IMR-90 (cell line): ENCODE measurements at regions not wholly inside any gene's neighbourhood (a gene's known extent, or its start where the extent isn't known, plus 50 kb on each side); places are given as distances from the start of the nearest gene placed in this dataset.

Source experiments
- ATAC-seq: fragments of 200-7000 bp; cut with Tn5 transposase; 2 replicates; pipeline ENCODE4 v1.9.1; 2020; ENCODE audit warnings: low read depth, mild to moderate bottlenecking, moderate library complexity
- BruUV-seq: library from RNA; stranded (reverse); fragments of 400-500 nt; replicated peaks from 2 replicates; lab custom pipeline; 2021; lab: Mats Ljungman, UMichigan
- CTCF ChIA-PET: fragments of 300-600 bp; formaldehyde crosslinking; extraction: SDS; loops from one replicate; lab custom pipeline; 2021; ENCODE audit warnings: antibody characterized with exemption; lab: Yijun Ruan, JAX
- POLR2A ChIA-PET: fragments of 300-600 bp; sonication (Branson Sonifier 250); formaldehyde crosslinking; loops from one replicate; lab custom pipeline; 2022; ENCODE audit warnings: antibody characterized with exemption; ENCODE audit not compliant: unreplicated experiment; lab: Charles Lee
- DNase-seq: peaks from one replicate; pipeline ENCODE4 v3.0.0; 2013
- H2AFZ ChIP-seq: replicated peaks from 2 replicates; pipeline ENCODE3; 2013; ENCODE audit warnings: low read length, mild to moderate bottlenecking; ENCODE audit not compliant: poor library complexity
- H2AK5ac ChIP-seq: 2 replicates; pipeline ENCODE4 v1.6.1; 2013; ENCODE audit warnings: low read depth, low read length, inconsistent platforms
- H2AK9ac ChIP-seq: replicated peaks from 2 replicates; pipeline ENCODE3; 2013; ENCODE audit warnings: mild to moderate bottlenecking, low read depth, low read length, moderate library complexity; ENCODE audit not compliant: poor library complexity
- H2BK120ac ChIP-seq: 2 replicates; pipeline ENCODE4 v1.6.1; 2013; ENCODE audit warnings: low read depth, low read length, inconsistent platforms
- H2BK15ac ChIP-seq: 3 replicates; pipeline ENCODE4 v1.6.1; 2013; ENCODE audit warnings: low read depth, low read length, inconsistent platforms
- H2BK20ac ChIP-seq: 2 replicates; pipeline ENCODE4 v1.6.1; 2013; ENCODE audit warnings: low read depth, mild to moderate bottlenecking, inconsistent platforms, low read length, moderate library complexity
- H2BK5ac ChIP-seq: 2 replicates; pipeline ENCODE4 v1.6.1; 2013; ENCODE audit warnings: mild to moderate bottlenecking, low read depth, low read length, inconsistent platforms; ENCODE audit not compliant: poor library complexity, severe bottlenecking
- H3K14ac ChIP-seq: replicated peaks from 2 replicates; pipeline ENCODE4 v1.6.1; 2013; ENCODE audit warnings: low read depth, low read length, inconsistent platforms
- H3K18ac ChIP-seq: 2 replicates; pipeline ENCODE4 v1.6.1; 2013; ENCODE audit warnings: low read depth, low read length, control low read depth
- H3K23ac ChIP-seq: 2 replicates; pipeline ENCODE4 v1.6.1; 2013; ENCODE audit warnings: low read depth, low read length, inconsistent platforms
- H3K27ac ChIP-seq: 2 replicates; pipeline ENCODE4 v1.5.1; 2013; ENCODE audit warnings: mild to moderate bottlenecking, control low read depth, low read length; ENCODE audit not compliant: insufficient read depth
- H3K27me3 ChIP-seq: 2 replicates; pipeline ENCODE4 v1.6.1; 2013; ENCODE audit warnings: low read length; ENCODE audit not compliant: control insufficient read depth, insufficient read depth
- H3K36me3 ChIP-seq: 2 replicates; pipeline ENCODE4 v1.6.1; 2013; ENCODE audit warnings: low read length, mixed read lengths; ENCODE audit not compliant: control insufficient read depth, insufficient read depth
- H3K4ac ChIP-seq: 2 replicates; pipeline ENCODE4 v1.6.1; 2013; ENCODE audit warnings: low read depth, low read length, inconsistent platforms
- H3K4me1 ChIP-seq: 2 replicates; pipeline ENCODE4 v1.6.1; 2013; ENCODE audit warnings: low read length, mixed read lengths; ENCODE audit not compliant: control insufficient read depth, insufficient read depth
- H3K4me2 ChIP-seq: 2 replicates; pipeline ENCODE4 v1.6.1; 2013; ENCODE audit warnings: low read depth, mild to moderate bottlenecking, control low read depth, low read length, moderate library complexity
- H3K4me3 ChIP-seq: 2 replicates; pipeline ENCODE4 v1.5.1; 2013; ENCODE audit warnings: low read depth, mild to moderate bottlenecking, control low read depth, low read length, moderate library complexity; ENCODE audit not compliant: insufficient read depth
- H3K56ac ChIP-seq: 2 replicates; pipeline ENCODE4 v1.6.1; 2013; ENCODE audit warnings: low read length, inconsistent platforms; ENCODE audit not compliant: insufficient read depth; ENCODE audit errors: extremely low read depth
- H3K79me1 ChIP-seq, 2 experiments: 2 replicates each; pipeline ENCODE4 v1.6.1; 2013; ENCODE audit warnings: low read length in 2 of 2, inconsistent platforms in 1 of 2, low read depth in 1 of 2
- H3K9ac ChIP-seq: 2 replicates; pipeline ENCODE4 v1.6.1; 2013; ENCODE audit warnings: low read depth, low read length, control low read depth
- H3K9me1 ChIP-seq: 2 replicates; pipeline ENCODE4 v1.6.1; 2013; ENCODE audit warnings: low read length, inconsistent platforms; ENCODE audit not compliant: insufficient read depth
- H3K9me3 ChIP-seq: 2 replicates; pipeline ENCODE4 v1.6.1; 2013; ENCODE audit warnings: low read length; ENCODE audit not compliant: control insufficient read depth, insufficient read depth
- H4K20me1 ChIP-seq: 2 replicates; pipeline ENCODE4 v1.6.1; 2013; ENCODE audit warnings: low read length, inconsistent platforms; ENCODE audit not compliant: insufficient read depth
- H4K5ac ChIP-seq: 2 replicates; pipeline ENCODE4 v1.6.1; 2013; ENCODE audit warnings: mild to moderate bottlenecking, low read depth, low read length, control low read depth
- H4K8ac ChIP-seq, 2 experiments: 2 replicates each; pipeline ENCODE4 v1.6.1; 2013; ENCODE audit warnings: low read depth in 2 of 2, low read length in 2 of 2, control low read depth in 1 of 2, inconsistent platforms in 1 of 2
- H4K91ac ChIP-seq: 2 replicates; pipeline ENCODE4 v1.6.1; 2013; ENCODE audit warnings: low read depth, low read length, inconsistent platforms; ENCODE audit not compliant: insufficient read depth
- RFX5 ChIP-seq: IDR thresholded peaks from 2 replicates; pipeline ENCODE4 v1.8.0; 2012; ENCODE audit warnings: low read depth, mild to moderate bottlenecking, low read length, moderate library complexity
- USF2 ChIP-seq: fragments of 150-350 bp; IDR thresholded peaks from 2 replicates; pipeline ENCODE4 v1.6.1; 2017; ENCODE audit warnings: mild to moderate bottlenecking, antibody characterized with exemption, low read length, low read depth
- WGBS, 2 experiments: methylation state at CpG; one replicate each; pipeline versions ENCODE4 v1.1.5 to v1.1.7; 2013; ENCODE audit warnings: missing lambda C conversion rate in 2 of 2; ENCODE audit not compliant: insufficient read length in 1 of 2; ENCODE audit errors: extremely low coverage in 2 of 2; 5-methylcytosine and 5-hydroxymethylcytosine counted together
- dilution Hi-C: fragments of 300-500 bp; cut with HindIII; formaldehyde crosslinking; loops from one replicate; pipeline ENCODE4 v1.14.3; 2018; ENCODE audit warnings: low sequenced_read_pairs; ENCODE audit not compliant: unreplicated experiment
- in situ Hi-C: fragments of 300-500 bp; cut with MboI; formaldehyde crosslinking; loops from 3 replicates; pipeline ENCODE4 v1.14.3; 2019; ENCODE audit warnings: low sequenced_read_pairs, inconsistent platforms, mixed read lengths
- intact Hi-C: fragments of 100-400 bp; cut with micrococcal nuclease; formaldehyde crosslinking; loops from 2 replicates; pipeline ENCODE4 v1.10.0; 2022

- Histone ChIP-seq H4K20me1 (no peaks in the 10 kb centered on the region), H3K27me3 (no peaks in the 10 kb centered on the region), H3K79me1 (no peaks in the 10 kb centered on the region), H4K8ac (no peak overlapping the region), H4K91ac (no peak overlapping the region), H2BK15ac (no peak overlapping the region), H3K4ac (no peak overlapping the region), H3K23ac (no peak overlapping the region), H4K5ac (no peak overlapping the region), H3K9me3 (no peaks in the 10 kb centered on the region), H2BK5ac (no peak overlapping the region), H3K14ac (no peak overlapping the region), H2AK9ac (no peak overlapping the region), H3K18ac (no peak overlapping the region), H3K4me2 (no peak overlapping the region), H2BK120ac (no peak overlapping the region), H3K56ac (no peak overlapping the region), H3K4me1 (peaks cover 5% of the 10 kb centered on the region; the same call in 1 of the 2 replicates), H3K9me1 (no peaks in the 10 kb centered on the region), H3K36me3 (no peaks in the 10 kb centered on the region), H2AFZ (peak overlapping the region; percentile 44), H3K9ac (no peak overlapping the region), H2BK20ac (no peak overlapping the region), H3K27ac (no peak overlapping the region), H3K4me3 (no peak overlapping the region), H2AK5ac (no peak overlapping the region)
- intact Hi-C loops, result no loop called here
- in situ Hi-C loops, result no loop called here
- ChIA-PET POLR2A (no interaction called here), CTCF (no interaction called here)
- BruUV-seq, result no TSS peak
- WGBS, 2 experiments, result 80% methylated on average over 1 of the region's 9 CpGs; no CpG with 5 or more reads in 1 of the 2 experiments
- no peak for DNase-seq
- TF ChIP-seq RFX5 (no peak), USF2 (no peak)
- dilution Hi-C loops, result no loop called here
- no peak for ATAC-seq
These were observed 144.7 kb upstream of the HS3ST3A1 start for GRCh38 chr17:13746404-13746803.
